Prostate gland (tissue), 2 donors: ENCODE measurements at regions not wholly inside any gene's neighbourhood (a gene's known extent, or its start where the extent isn't known, plus 50 kb on each side); places are given as distances from the start of the nearest gene placed in this dataset.

Experiments
- DNase-seq: peaks from one replicate; pipeline ENCODE4 v3.0.0-alpha.2; 2019; ENCODE audit warnings: low spot score
- H3K27ac ChIP-seq, 2 donors: fragments of 200-600 bp; sonication (generic); 2 replicates each; pipeline ENCODE4 v1.5.1; 2017 to 2019
- H3K27me3 ChIP-seq: fragments of 200-600 bp; sonication (generic); replicated peaks from 2 replicates; pipeline ENCODE4 v1.5.1; 2019; ENCODE audit not compliant: insufficient read depth
- H3K36me3 ChIP-seq, 2 donors: fragments of 200-600 bp; sonication (generic); 1 replicate in 1 of 2; 2 replicates in 1 of 2; pipeline versions ENCODE4 v1.5.1 to v1.8.1; 2017 to 2019
- H3K4me1 ChIP-seq: fragments of 200-600 bp; sonication (generic); replicated peaks from 2 replicates; pipeline ENCODE4 v1.5.1; 2019
- H3K4me3 ChIP-seq, 2 donors: fragments of 200-600 bp; sonication (generic); 2 replicates each; pipeline ENCODE4 v1.5.1; 2017 to 2019
- H3K9me3 ChIP-seq: fragments of 200-600 bp; sonication (generic); 2 replicates; pipeline ENCODE4 v1.5.1; 2017
- CTCF ChIP-seq, 4 experiments: fragments of 200-600 bp in 2 of 4; fragments of 450-650 bp in 2 of 4; sonication (generic) in 2 of 4; IDR thresholded peaks; 1 replicate in 3 of 4; 2 replicates in 1 of 4; pipeline ENCODE4 v1.5.1; 2016 to 2019; ENCODE audit warnings: antibody characterized with exemption in 4 of 4, mild to moderate bottlenecking in 2 of 4, moderate library complexity in 2 of 4
- POLR2A ChIP-seq: fragments of 450-650 bp; IDR thresholded peaks from one replicate; pipeline ENCODE4 v1.6.1; 2016; ENCODE audit warnings: antibody characterized with exemption, mild to moderate bottlenecking
- POLR2AphosphoS5 ChIP-seq: sonication (generic); formaldehyde crosslinking; IDR thresholded peaks from one replicate; pipeline ENCODE4 v1.6.1; 2017; ENCODE audit warnings: antibody characterized with exemption
- WGBS: methylation state at CpG from one replicate; pipeline ENCODE4 v1.1.5; 2018; 5-methylcytosine and 5-hydroxymethylcytosine counted together
- intact Hi-C: fragments of 100-400 bp; cut with DNase I; formaldehyde crosslinking; loops from one replicate; pipeline ENCODE4 v1.14.2; 2022

DNA sequence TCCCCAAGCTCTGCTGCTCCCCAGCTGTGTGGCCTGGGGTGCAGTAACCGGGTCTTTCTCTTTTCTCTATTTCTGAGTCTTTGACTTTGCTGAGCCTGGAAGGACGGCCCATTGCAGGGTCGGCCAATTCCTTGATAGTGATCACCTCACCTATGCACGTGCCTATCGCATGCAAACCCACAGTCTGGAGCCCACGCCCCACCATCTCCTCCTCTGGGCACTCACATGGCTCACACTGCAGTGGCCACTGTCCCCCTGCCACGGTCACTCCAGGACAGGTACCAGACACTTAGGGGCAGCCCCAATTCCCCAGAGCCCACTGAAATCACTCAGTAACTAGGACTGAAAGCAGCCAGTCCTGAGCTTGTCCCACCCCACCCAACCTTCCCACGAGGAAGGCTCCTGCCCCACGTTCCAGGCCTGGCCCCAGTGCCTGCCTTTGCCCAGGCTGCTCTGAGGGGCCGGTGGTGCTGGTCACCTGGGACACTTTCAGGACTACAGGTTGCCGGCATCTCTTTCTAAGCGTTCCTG lies 137.6 kb downstream of the TEX29 start:
- no peaks in the 10 kb centered on the region for H3K4me1 ChIP-seq
- no peaks in the 10 kb centered on the region for H3K27me3 ChIP-seq
- H3K4me3 ChIP-seq: no peak overlapping the region
- H3K9me3 ChIP-seq: no peaks in the 10 kb centered on the region
- no peak overlapping the region for H3K27ac ChIP-seq
- WGBS: 88% methylated on average over 12 of the region's 12 CpGs
- TF ChIP-seq CTCF (IDR thresholded peaks at IDR 0.05): no peak
- TF ChIP-seq POLR2A: no peak
- no peak for TF ChIP-seq POLR2AphosphoS5
- intact Hi-C loops: no loop called here
- no peak for DNase-seq
- H3K36me3 ChIP-seq: no peaks in the 10 kb centered on the region

DNA sequence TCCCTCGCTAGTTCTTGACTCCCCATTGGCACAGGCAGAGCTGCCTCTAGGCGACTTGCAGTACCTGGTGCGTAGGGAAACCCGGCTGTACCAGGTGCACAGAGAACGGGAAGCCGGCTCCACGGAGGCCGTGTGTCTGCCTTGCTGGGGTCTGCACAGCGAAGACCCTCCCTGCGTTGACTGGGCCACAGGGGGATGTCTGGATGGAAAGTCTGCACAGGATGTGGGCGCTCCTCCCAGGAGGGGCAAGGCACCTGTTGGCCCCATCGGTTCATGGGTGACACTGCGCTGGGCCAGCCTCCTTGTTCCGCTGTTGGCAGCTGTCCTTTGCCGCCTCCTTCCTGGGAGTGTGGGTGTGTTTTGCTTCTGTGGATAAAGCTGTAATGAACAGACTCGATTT lies 138.3 kb downstream of the TEX29 start:
- H3K9me3 ChIP-seq: no peaks in the 10 kb centered on the region
- no peaks in the 10 kb centered on the region for H3K27me3 ChIP-seq
- no peaks in the 10 kb centered on the region for H3K36me3 ChIP-seq
- no peak overlapping the region for H3K27ac ChIP-seq
- intact Hi-C loops: no loop called here
- no peak for DNase-seq
- no peak for TF ChIP-seq CTCF (IDR thresholded peaks at IDR 0.05)
- no peak for TF ChIP-seq POLR2AphosphoS5
- TF ChIP-seq POLR2A: no peak
- WGBS: 92% methylated on average over 16 of the region's 16 CpGs
- no peak overlapping the region for H3K4me3 ChIP-seq
- no peaks in the 10 kb centered on the region for H3K4me1 ChIP-seq

DNA sequence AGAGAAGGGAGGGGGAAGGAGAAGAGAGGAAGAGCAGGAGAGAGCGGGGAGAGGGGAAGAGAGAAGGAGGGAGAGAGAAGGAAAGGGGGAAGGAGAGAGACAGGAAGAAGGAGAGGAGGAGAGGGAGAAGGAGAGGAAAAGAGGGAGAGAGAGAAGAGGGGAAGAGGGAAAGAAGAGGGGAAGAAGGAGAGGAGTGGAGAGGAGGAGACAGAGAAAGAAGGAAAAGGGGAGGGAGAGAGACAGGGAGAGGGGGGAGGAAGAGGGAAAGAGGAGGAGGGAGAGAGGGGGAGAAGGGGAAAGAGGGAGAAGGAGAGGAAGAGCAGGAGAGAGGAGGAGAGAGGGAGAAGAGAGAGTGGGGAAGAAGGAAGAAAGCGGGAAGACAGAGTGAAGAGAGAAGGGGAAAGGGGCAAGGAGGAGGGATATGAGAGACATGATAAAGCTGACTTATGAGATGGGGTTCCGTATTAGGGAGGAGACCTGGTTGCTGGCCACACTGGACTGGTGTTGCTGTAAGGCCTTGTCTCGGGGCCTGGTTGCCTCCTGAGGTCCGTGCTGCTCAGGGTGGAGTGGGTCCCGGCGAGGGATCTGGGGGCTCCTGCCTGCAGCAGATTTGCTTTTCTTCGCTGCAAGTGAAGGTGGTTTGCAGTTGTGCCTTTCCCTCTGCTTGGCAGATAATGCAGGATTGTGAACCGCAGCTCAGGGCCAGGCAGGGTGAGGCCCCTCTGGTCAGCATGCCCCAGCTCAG lies 139.5 kb downstream of the TEX29 start:
- intact Hi-C loops: no loop called here
- H3K27me3 ChIP-seq: no peaks in the 10 kb centered on the region

GRCh38 chr13:111460548-111461444 lies 140.4 kb downstream of the TEX29 start:
- WGBS: 31% methylated on average over 21 of the region's 22 CpGs
- H3K4me3 ChIP-seq: no peak overlapping the region
- H3K36me3 ChIP-seq: no peaks in the 10 kb centered on the region
- no peaks in the 10 kb centered on the region for H3K4me1 ChIP-seq
- TF ChIP-seq CTCF (IDR thresholded peaks at IDR 0.05) (peak in 3 of 4 experiments; percentile 26 to 55 (median 54)), POLR2A (no peak), POLR2AphosphoS5 (peak; percentile 27)
- no peaks in the 10 kb centered on the region for H3K9me3 ChIP-seq
- no peaks in the 10 kb centered on the region for H3K27me3 ChIP-seq
- peak; percentile 59 for DNase-seq
- intact Hi-C loops: no loop called here
- no peak overlapping the region for H3K27ac ChIP-seq

More for the DNA sequence above, 139.5 kb downstream of the TEX29 start:
- DNase-seq: no peak
- TF ChIP-seq POLR2A (no peak), POLR2AphosphoS5 (no peak), CTCF (IDR thresholded peaks at IDR 0.05) (no peak)
- no peaks in the 10 kb centered on the region for H3K9me3 ChIP-seq
- WGBS: 70% methylated on average over 9 of the region's 9 CpGs
- H3K36me3 ChIP-seq: no peaks in the 10 kb centered on the region
- H3K4me3 ChIP-seq: no peak overlapping the region
- H3K4me1 ChIP-seq: no peaks in the 10 kb centered on the region
- no peak overlapping the region for H3K27ac ChIP-seq
